Endothelial cell of umbilical vein (primary cell): ENCODE measurements at regions not wholly inside any gene's neighbourhood (a gene's known extent, or its start where the extent isn't known, plus 50 kb on each side); places are given as distances from the start of the nearest gene placed in this dataset.

ENCODE experiments used
- BruUV-seq: library from RNA; stranded (reverse); fragments of 400-500 nt; replicated peaks from 2 replicates; lab custom pipeline; 2021; lab: Mats Ljungman, UMichigan
- CTCF ChIA-PET: fragments of 300-600, 350-600 bp; sonication (Branson Sonifier 250); formaldehyde crosslinking; loops from one replicate; lab custom pipeline; 2021; ENCODE audit warnings: antibody characterized with exemption, inconsistent platforms; lab: Charles Lee
- POLR2A ChIA-PET: fragments of 300-600, 350-600 bp; sonication (Branson Sonifier 250); formaldehyde crosslinking; loops from one replicate; lab custom pipeline; 2021; ENCODE audit warnings: antibody characterized with exemption, inconsistent platforms; lab: Charles Lee
- DNase-seq: peaks from one replicate; pipeline ENCODE4 v3.0.0-alpha.2; 2011; ENCODE audit warnings: low read depth, low spot score
- FAIRE-seq: peaks from 2 replicates; lab custom pipeline; 2011; peaks lifted over from hg19 to GRCh38; lab: Jason Lieb, UNC
- H2AFZ ChIP-seq: 2 replicates; pipeline ENCODE4 v1.6.0; 2012; ENCODE audit warnings: low read depth, low read length, control low read depth, inconsistent platforms
- H3K27ac ChIP-seq: 2 replicates; pipeline ENCODE4 v1.5.1; 2011; ENCODE audit warnings: low read depth, mild to moderate bottlenecking, control low read depth, low read length, moderate library complexity; ENCODE audit not compliant: insufficient read depth
- H3K27me3 ChIP-seq, 2 experiments: 2 replicates each; pipeline versions ENCODE4 v1.6.0 to v1.6.1; 2011; ENCODE audit warnings: low read length in 2 of 2, mixed read lengths in 1 of 2; ENCODE audit not compliant: control insufficient read depth in 2 of 2, insufficient read depth in 2 of 2
- H3K36me3 ChIP-seq, 2 experiments: 2 replicates in 1 of 2; 3 replicates in 1 of 2; pipeline ENCODE4 v1.5.1; 2011; ENCODE audit warnings: low read length in 2 of 2, mild to moderate bottlenecking in 1 of 2, moderate library complexity in 1 of 2; ENCODE audit not compliant: control insufficient read depth in 2 of 2, insufficient read depth in 2 of 2; ENCODE audit errors: extremely low read depth in 1 of 2
- H3K4me1 ChIP-seq: 3 replicates; pipeline ENCODE4 v1.5.1; 2011; ENCODE audit warnings: mild to moderate bottlenecking, low read length; ENCODE audit not compliant: control insufficient read depth, insufficient read depth; ENCODE audit errors: extremely low read depth
- H3K4me2 ChIP-seq: 2 replicates; pipeline ENCODE4 v1.6.1; 2011; ENCODE audit warnings: low read length, control low read depth, mixed read lengths; ENCODE audit not compliant: insufficient read depth
- H3K4me3 ChIP-seq, 3 experiments: fragments of 200-600 bp in 1 of 3; sonication (generic), shearing (Covaris generic) in 1 of 3; replicated peaks in 1 of 3; 2 replicates each; pipeline ENCODE4 v1.5.1; 2011 to 2016; ENCODE audit warnings: control low read depth in 3 of 3, low read length in 3 of 3, mild to moderate bottlenecking in 2 of 3, inconsistent platforms in 1 of 3, low read depth in 1 of 3, moderate library complexity in 1 of 3; ENCODE audit not compliant: insufficient read depth in 1 of 3
- H3K79me2 ChIP-seq: 2 replicates; pipeline ENCODE4 v1.6.0; 2012; ENCODE audit warnings: low read length, inconsistent platforms; ENCODE audit not compliant: control insufficient read depth, insufficient read depth
- H3K9ac ChIP-seq: replicated peaks from 2 replicates; pipeline ENCODE3; 2011; ENCODE audit warnings: low read length, control low read depth; ENCODE audit not compliant: insufficient read depth; ENCODE audit errors: extremely low read depth
- H3K9me1 ChIP-seq: replicated peaks from 3 replicates; pipeline ENCODE4 v1.6.0; 2011; ENCODE audit warnings: mild to moderate bottlenecking, low read length; ENCODE audit not compliant: control insufficient read depth, insufficient read depth; ENCODE audit errors: extremely low read depth
- H3K9me3 ChIP-seq: replicated peaks from 2 replicates; pipeline ENCODE4 v1.5.1; 2012; ENCODE audit warnings: low read length, inconsistent platforms; ENCODE audit not compliant: control insufficient read depth, insufficient read depth
- H4K20me1 ChIP-seq: replicated peaks from 2 replicates; pipeline ENCODE3; 2011; ENCODE audit warnings: mild to moderate bottlenecking, low read length; ENCODE audit not compliant: control insufficient read depth, insufficient read depth; ENCODE audit errors: extremely low read depth
- EZH2 ChIP-seq: IDR thresholded peaks from 2 replicates; pipeline ENCODE4 v1.6.1; 2012; ENCODE audit warnings: borderline replicate concordance, low read depth, mild to moderate bottlenecking, moderate library complexity, low read length, inconsistent platforms; ENCODE audit not compliant: severe bottlenecking
- FOS ChIP-seq: IDR thresholded peaks from 2 replicates; pipeline ENCODE4 v1.6.1; 2011; ENCODE audit warnings: mild to moderate bottlenecking, low read length, moderate library complexity, borderline replicate concordance; ENCODE audit not compliant: insufficient read depth
- JUN ChIP-seq: IDR thresholded peaks from 2 replicates; pipeline ENCODE4 v1.6.1; 2011; ENCODE audit warnings: borderline replicate concordance, low read depth; ENCODE audit not compliant: insufficient read length, insufficient read depth
- MYC ChIP-seq: IDR thresholded peaks from one replicate; pipeline ENCODE4 v1.6.1; 2011; ENCODE audit warnings: mild to moderate bottlenecking, low read depth, low read length
- POLR2AphosphoS5 ChIP-seq: IDR thresholded peaks from 2 replicates; pipeline ENCODE4 v1.6.1; 2012; ENCODE audit warnings: low read depth, mild to moderate bottlenecking, control low read depth, low read length, moderate library complexity; ENCODE audit not compliant: insufficient read depth
- dilution Hi-C: fragments of 300-500 bp; cut with MboI; formaldehyde crosslinking; loops from one replicate; pipeline ENCODE4 v1.15.0; 2019; ENCODE audit warnings: low sequenced_read_pairs; ENCODE audit not compliant: extremely low pct_ligation_motif_present
- intact Hi-C: fragments of 100-400 bp; cut with micrococcal nuclease; formaldehyde crosslinking; loops from one replicate; pipeline ENCODE4 v1.10.0; 2022
- TF ChIP-seq, protein P1 (sequence below), 2 donors: IDR thresholded peaks; 1 replicate in 1 of 2; 2 replicates in 1 of 2; pipeline ENCODE4 v1.5.1; 2011; ENCODE audit warnings: low read length in 2 of 2, mild to moderate bottlenecking in 2 of 2, moderate library complexity in 2 of 2, control low read depth in 1 of 2, inconsistent platforms in 1 of 2, low read depth in 1 of 2; ENCODE audit not compliant: insufficient read depth in 1 of 2; ENCODE audit errors: extremely low read depth in 1 of 2
- TF ChIP-seq, protein P2 (sequence below): IDR thresholded peaks from 2 replicates; pipeline ENCODE4 v1.6.1; 2011; ENCODE audit not compliant: insufficient read depth, insufficient read length

DNA sequence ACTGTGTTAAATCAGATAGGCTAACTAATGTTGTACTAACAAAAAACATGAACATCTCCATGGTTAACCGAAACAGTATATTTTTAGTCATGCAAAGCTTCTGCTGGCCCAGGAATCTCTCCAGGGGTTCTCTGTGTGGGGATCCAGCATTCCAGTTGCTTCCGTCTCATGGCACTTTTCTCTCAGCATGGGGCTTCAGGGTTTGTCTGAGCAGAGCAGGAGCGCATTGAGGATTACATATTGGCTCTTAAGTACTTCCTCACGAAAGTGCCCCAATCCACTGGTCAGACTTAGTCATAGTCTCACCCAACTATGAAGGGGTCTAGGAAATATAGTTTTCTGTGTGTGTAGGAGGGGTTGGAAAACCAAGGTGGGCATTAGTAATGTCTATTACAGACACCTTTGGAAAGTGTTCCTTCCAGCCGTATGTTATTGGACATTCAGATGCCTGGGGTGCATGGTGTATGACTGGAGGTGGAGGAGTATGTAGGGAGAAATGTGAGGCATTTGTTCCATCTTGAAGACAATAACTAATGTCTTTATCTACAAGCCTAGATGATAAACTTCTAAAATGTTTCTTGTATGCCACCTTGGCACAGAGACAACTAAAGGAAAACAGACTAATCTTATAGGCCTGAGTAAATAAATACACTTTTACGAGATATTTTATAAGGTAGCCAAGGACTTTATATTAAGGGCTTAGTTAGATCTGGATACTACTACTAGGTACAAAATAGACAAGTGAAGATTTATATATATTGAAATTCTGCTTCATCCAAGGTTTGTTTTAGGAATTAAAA is 123.8 kb upstream of the ZEB2 start:
- no peaks in the 10 kb centered on the region for H3K9me3 ChIP-seq
- no peak overlapping the region for H3K9ac ChIP-seq
- H3K79me2 ChIP-seq, result no peaks in the 10 kb centered on the region
- H3K27ac ChIP-seq, result no peak overlapping the region
- H3K4me2 ChIP-seq, result no peak overlapping the region
- H3K36me3 ChIP-seq, result no peaks in the 10 kb centered on the region
- H3K27me3 ChIP-seq, result no peaks in the 10 kb centered on the region
- FAIRE-seq, result no peak
- no peak overlapping the region for H2AFZ ChIP-seq
- H4K20me1 ChIP-seq, result no peaks in the 10 kb centered on the region
- BruUV-seq, result no TSS peak
- H3K4me1 ChIP-seq, result no peaks in the 10 kb centered on the region
- dilution Hi-C loops (no loop called here), intact Hi-C loops (no loop called here)
- no peaks in the 10 kb centered on the region for H3K9me1 ChIP-seq
- no peak overlapping the region for H3K4me3 ChIP-seq
- ChIA-PET POLR2A (no interaction called here), CTCF (no interaction called here)
- no peak for TF ChIP-seq JUN
- TF ChIP-seq, protein P1, sequence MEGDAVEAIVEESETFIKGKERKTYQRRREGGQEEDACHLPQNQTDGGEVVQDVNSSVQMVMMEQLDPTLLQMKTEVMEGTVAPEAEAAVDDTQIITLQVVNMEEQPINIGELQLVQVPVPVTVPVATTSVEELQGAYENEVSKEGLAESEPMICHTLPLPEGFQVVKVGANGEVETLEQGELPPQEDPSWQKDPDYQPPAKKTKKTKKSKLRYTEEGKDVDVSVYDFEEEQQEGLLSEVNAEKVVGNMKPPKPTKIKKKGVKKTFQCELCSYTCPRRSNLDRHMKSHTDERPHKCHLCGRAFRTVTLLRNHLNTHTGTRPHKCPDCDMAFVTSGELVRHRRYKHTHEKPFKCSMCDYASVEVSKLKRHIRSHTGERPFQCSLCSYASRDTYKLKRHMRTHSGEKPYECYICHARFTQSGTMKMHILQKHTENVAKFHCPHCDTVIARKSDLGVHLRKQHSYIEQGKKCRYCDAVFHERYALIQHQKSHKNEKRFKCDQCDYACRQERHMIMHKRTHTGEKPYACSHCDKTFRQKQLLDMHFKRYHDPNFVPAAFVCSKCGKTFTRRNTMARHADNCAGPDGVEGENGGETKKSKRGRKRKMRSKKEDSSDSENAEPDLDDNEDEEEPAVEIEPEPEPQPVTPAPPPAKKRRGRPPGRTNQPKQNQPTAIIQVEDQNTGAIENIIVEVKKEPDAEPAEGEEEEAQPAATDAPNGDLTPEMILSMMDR (IDR thresholded peaks at IDR 0.05; ENCODE audit: extremely low read depth in 1 of 2, insufficient read depth in 1 of 2, low read depth in 1 of 2, low read length in 2 of 2), result no peak
- TF ChIP-seq POLR2AphosphoS5, result no peak
- no peak for TF ChIP-seq EZH2
- no peak for TF ChIP-seq FOS
- no peak for TF ChIP-seq MYC
- TF ChIP-seq, protein P2, sequence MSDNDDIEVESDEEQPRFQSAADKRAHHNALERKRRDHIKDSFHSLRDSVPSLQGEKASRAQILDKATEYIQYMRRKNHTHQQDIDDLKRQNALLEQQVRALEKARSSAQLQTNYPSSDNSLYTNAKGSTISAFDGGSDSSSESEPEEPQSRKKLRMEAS, result no peak
- no peak for DNase-seq
